ENCODE measurements at regions not wholly inside any gene's neighbourhood (a gene's known extent, or its start where the extent isn't known, plus 50 kb on each side); places are given as distances from the start of the nearest gene placed in this dataset.
"Not testable (repeated sequence)": the region's sequence is repeated elsewhere in the genome, so short reads cannot be mapped to it uniquely, and the experiment has no call there.

DNA sequence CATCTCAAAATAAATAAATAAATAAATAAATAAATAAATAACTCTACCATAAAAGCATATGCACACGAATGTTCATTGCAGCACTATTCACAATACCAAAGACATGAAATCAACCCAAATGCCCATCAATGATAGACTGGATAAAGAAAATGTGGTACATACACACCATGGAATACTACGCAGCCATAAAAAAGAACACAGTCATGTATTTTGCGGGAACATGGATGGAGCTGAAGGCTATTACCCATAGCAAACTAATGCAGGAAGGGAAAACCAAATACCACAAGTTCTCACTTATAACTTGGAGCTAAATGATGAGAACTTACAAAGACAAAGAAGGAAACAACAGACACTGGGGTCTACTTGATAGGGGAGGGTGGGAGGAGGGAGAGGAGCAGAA lies 94.1 kb upstream of the CCDC71L start:
- TF ChIP-seq, protein P1, sequence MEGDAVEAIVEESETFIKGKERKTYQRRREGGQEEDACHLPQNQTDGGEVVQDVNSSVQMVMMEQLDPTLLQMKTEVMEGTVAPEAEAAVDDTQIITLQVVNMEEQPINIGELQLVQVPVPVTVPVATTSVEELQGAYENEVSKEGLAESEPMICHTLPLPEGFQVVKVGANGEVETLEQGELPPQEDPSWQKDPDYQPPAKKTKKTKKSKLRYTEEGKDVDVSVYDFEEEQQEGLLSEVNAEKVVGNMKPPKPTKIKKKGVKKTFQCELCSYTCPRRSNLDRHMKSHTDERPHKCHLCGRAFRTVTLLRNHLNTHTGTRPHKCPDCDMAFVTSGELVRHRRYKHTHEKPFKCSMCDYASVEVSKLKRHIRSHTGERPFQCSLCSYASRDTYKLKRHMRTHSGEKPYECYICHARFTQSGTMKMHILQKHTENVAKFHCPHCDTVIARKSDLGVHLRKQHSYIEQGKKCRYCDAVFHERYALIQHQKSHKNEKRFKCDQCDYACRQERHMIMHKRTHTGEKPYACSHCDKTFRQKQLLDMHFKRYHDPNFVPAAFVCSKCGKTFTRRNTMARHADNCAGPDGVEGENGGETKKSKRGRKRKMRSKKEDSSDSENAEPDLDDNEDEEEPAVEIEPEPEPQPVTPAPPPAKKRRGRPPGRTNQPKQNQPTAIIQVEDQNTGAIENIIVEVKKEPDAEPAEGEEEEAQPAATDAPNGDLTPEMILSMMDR (conservative IDR thresholded peaks at IDR 0.05; ENCODE audit: low read length): not testable (repeated sequence)
- not testable (repeated sequence) for TF ChIP-seq EZH2phosphoT487 (IDR thresholded peaks at IDR 0.05; ENCODE audit: borderline replicate concordance, low read depth, low read length)
